8988T (cell line): ENCODE measurements at regions not wholly inside any gene's neighbourhood (a gene's known extent, or its start where the extent isn't known, plus 50 kb on each side); places are given as distances from the start of the nearest gene placed in this dataset.

Experiments
- DNase-seq: peaks from one replicate; pipeline ENCODE4 v3.0.0; 2011

GRCh38 chr12:11568762-11569478 lies 80.6 kb upstream of the ETV6 start:
- no peak for DNase-seq

GRCh38 chr12:11569716-11570115 lies 79.8 kb upstream of the ETV6 start:
- no peak for DNase-seq

DNA sequence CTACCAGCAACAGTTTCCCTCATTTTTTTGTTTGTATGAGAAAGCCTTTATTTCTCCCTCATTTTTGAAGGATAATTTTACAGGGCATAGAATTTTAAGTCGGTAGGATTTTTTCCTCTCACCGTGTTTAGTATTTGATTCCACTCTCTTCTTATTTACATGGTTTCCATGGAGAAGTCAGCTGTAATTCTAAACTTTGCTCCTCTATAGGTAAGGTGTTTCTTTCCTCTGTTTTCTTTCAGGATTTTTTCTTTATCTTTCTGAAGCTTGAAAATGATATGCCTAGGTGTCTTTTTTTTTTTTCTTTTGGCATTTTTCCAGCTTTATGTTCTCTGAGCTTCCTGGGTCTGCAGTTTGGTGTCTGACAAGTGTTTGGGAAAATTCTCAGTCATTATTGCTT lies 75.6 kb upstream of the ETV6 start:
- DNase-seq, result no peak

- DNase-seq, result no peak
Measured at GRCh38 chr12:11576104-11576503, 73.4 kb upstream of the ETV6 start.

GRCh38 chr12:11577658-11578260 lies 71.7 kb upstream of the ETV6 start:
- DNase-seq, result no peak

- no peak for DNase-seq
Measured at GRCh38 chr12:11578461-11578993, 70.9 kb upstream of the ETV6 start.

DNA sequence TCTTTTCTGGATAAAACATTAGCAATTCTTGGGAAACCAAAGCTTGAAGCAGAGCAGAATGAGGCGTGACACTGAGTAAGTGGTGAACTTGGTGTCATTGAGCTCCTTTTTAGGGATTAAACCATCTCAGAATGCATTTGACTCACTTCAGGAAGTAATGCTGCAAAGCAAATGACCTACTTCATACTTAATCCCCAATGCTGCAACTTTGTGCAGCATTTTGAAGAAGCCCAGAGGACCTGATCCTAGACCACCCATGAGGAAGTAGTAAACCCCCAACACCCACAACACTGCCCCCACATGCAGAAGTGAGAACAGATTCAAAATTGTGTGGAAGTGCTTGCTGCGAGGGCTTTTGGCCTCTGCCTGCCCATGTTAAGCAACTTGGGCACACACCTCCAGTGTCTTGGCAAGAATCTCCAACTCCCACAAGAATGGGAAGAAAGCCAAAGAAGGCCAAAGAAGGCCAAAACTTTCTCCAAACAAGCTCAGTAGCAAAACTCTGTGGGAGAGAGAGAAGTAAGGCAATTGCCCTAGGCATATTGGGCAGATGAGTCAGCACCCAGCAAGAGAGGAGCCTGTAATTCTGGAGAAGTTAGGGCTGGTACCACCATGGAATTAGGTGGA lies 69.2 kb upstream of the ETV6 start:
- DNase-seq, result no peak

GRCh38 chr12:11581179-11581755 lies 68.2 kb upstream of the ETV6 start:
- DNase-seq, result no peak

- DNase-seq, result no peak
Measured at GRCh38 chr12:11584221-11584855, 65.1 kb upstream of the ETV6 start.

- no peak for DNase-seq
Measured at GRCh38 chr12:11592484-11592883, 57.0 kb upstream of the ETV6 start.

DNA sequence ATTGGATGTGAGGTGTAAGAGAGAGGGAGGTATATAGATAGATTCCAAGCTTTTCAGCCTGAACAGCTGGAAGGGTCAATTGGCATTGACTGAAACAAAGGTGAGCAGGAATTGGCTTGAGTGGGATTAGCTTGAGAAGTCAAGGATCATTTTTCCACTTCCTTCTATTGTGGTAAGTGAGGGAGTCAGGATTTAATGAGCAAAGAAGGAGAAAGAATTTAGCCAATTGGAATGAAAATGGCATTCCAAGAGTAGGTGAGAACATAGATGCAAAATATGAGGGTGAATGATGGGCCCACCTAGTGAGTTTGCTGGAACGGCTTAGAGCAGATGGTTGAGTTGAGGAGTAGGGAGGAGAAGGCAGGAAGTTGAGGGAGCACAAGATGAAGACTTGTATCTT lies 56.5 kb upstream of the ETV6 start:
- no peak for DNase-seq

DNA sequence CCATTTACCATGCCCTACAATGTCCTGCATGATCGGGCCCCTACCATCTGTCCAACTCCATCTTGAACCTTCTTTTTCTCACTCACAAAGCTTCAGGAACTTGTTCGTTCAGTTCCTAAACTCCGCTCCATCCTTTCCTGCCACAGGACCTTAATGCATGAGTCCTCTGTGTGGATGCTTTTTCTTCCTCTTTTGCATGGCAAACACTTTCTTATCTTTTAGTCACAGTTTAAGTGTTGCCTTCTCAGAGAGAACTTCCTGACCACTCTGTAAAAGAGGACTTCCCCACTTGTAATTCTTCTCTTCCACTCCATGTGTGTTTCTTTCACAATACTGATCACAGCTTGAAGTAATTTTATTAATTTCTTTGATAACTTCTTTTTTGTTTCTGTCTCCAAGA lies 54.4 kb upstream of the ETV6 start:
- DNase-seq, result no peak

GRCh38 chr12:11596141-11596540 lies 53.3 kb upstream of the ETV6 start:
- DNase-seq, result no peak

GRCh38 chr12:11598900-11599299 lies 50.6 kb upstream of the ETV6 start:
- no peak for DNase-seq
